NCI-H1048 (cell line): ENCODE measurements at regions not wholly inside any gene's neighbourhood (a gene's known extent, or its start where the extent isn't known, plus 50 kb on each side); places are given as distances from the start of the nearest gene placed in this dataset.

Experiments used
- DNase-seq: peaks from one replicate; lab custom pipeline; 2025; lab: John Stamatoyannopoulos, UW

DNA sequence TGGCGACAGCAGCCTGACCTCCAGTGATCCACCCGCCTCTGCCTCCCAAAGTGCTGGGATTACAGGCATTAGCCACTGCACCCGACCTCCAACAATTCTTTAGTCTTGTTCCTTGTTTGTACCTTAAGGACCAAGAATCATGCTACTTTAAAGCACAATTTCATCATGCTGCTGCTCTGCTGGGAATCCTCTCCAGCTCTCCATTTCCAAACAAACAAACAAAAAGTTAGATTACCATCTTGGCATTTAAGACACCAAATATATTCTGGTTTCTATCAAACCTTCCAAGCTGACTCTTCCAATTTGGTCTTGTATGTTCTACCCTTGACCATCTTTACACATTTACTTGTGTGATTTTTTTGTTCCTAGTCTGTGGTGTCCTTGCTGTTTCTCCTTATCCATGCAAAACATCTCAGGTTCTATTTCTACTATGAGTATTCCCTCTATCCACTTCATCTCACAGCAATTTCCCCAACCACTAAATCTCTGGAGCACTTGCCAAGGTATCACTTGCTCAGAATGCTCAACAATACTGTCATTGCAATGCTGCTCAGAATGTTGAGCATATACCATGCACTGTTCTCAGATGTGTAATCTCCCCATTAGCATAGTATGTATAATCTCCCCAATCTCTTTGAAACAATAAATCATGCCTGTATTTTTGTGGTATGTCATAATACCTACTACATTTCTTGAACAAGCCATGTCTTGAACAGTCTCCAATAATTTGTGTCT, 73.2 kb upstream of the GALNT5 start:
- no peak for DNase-seq

DNA sequence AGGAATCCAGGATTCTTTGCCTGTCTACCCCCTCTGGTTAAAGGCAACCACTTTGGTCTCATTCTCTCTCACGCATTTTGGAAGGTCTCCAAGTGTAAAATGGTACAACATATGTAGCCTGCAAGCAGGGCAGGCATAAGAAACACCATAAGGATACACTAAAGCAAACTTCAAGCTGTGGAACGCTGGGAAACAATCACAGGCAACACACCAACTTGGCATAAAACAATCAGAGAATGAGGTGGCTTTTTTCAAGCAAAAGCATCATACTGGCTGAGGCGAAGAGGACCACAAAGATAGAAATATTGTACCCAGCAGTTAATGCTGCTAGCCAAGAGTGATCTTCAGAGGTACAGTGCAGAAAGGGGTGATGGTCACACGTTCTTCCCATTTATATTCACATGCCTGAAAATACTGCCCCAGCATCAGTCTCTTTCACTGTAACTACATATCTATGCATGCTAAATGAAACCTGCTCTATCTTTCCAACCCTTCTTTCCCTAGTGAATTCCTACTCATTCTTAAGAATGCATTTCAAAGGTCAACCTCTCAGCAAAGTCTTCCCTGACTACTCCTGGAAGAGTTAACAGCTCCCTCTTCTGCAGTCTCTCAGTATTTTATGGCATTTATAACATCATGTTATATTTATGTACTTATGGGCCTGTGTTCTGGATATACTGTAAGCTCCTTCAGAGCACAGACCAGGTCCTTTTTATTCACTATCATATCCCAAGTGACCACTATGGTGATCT, 71.9 kb upstream of the GALNT5 start:
- DNase-seq = no peak

DNA sequence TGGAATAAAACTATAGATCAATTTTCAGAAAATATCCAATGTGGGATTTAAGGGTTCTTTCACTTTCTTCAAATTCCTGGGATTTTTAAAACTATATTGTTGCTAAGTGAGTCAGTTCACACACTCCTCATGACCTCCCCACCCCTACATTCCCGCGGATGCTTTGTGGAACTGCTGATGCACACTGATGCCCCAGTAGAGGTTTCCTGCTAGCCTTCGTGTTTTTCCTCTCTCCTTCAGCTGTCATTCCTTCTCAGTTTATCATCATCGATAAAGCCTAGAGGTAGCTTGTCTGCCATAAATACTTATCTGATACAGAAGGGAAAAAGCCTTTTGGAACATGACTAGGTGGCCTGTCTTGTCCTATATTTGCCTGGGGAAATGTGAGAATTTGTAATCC, 67.4 kb upstream of the GALNT5 start:
- no peak for DNase-seq

DNA sequence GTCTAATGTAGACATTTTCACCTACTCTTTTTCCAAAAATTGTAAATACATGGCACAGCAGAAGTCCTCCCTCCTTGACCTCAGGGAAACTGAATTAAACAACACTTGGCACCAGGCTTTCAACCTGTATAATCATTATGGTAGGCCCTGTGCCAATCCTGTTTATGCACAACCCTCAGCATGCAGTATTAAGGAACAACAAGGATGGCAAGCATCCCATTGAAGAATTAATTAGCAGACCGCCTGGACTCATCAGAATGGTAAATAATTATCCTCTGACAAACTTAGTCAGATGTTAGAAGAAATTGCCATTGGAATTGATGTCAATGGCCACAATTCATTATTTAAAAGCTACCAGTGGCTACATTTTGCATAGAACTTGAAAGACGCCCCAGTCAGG, 66.3 kb upstream of the GALNT5 start:
- no peak for DNase-seq

DNA sequence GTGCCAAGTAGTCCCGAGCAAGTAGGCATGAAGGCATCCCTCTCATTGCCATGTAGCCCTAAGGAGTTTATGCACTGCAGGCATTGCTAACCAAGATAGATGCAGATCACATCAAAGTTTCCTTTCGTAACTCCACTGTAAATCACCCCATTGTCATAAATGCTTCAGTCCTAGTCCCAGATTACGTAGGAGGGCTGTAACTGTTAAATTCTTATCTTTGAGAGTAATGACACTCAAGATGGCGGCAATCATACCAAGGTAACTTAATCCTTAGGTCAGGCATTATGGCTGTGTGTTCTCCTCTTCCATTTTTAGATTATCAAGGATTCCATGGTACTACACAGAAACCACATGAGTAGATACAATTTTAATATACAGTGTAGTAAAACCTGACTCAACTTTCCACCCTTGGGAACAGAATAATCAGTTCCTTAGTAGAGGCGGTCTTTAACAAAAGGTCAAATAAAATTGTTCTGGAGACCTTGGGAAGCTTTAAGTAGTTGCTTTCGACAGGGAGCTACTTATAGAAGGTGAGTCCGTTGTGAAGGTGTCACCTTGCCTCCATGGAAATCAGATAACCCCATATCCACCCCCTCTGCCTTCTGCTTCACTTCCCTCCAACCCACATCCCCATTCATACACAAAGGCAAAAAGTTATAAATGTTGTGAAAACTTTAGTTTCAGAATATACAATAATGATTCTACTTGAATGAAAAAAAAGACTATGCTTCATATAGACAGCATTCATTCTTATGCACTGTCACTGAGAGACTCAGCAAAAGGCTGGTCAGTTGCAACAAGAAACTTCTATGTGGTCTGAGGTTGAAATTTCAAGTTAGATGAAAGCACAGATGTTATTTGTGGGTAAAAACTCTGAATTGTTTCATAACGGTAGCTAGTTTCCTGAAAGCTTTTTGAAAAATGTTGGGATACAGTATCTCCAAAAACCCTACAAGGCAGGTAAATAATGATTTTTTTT, 64.8 kb upstream of the GALNT5 start:
- no peak for DNase-seq

DNA sequence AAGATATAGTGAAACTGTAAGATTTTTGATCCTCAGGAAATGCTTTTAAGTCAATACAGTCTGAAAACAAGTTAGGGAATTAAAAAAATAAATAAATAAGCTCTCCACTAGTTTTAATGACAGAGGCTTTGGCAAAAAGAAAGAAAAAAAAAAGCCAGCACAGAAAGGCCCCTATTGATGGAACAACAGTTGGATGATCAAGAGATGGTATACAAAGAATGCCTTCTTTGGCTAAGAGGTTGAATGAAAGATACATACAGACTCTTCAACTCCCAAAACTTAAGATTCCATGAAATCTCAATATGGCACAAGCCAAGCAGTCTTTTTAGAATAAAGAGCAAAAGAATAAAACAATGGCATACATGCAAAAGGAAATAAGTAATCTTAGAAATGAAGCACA, 64.0 kb upstream of the GALNT5 start:
- no peak for DNase-seq

DNA sequence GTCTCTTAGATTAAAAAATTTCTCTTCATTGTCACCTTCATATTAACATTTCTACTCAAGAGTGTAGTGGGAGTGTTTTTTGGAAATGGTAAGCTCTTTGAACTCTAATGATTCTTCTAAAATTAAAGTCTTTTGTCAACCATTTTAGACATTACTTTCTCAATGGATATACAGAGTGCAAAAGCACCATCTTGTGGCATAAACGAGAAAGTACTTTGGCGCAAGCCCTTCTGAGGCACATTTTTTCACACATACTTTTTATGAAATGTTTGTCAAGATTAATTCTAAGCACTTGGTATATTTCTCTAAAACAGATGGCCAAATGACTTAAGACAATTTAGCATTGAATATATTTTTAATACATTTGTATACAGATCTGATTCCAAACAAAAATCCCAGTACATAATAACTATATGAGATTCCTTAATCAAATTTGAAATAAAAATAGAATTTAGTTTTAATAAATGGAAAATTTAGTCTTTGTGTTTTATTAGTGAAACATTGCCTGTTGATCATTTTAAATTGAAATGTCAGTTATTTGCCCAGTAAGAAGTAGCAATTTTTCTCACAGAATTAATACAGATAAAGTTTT, 63.3 kb upstream of the GALNT5 start:
- no peak for DNase-seq

DNA sequence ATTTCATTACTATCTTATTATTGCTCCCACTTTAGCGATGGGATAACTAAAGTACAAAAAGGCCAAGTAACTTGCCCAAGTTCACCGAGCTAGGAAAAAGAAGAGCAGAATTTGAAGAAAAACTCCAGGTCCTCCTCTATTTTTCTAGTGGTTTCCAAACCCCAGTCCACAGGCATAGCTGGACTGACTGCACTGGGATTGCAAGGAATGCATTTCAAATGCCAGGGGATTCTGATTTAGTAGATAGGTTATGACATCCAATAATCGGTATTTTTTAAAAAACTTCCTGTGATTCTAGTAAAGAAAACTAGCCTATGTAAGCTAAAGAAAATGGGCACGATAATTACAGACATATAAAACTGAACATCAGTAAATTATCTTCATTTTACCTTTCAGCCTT, 62.7 kb upstream of the GALNT5 start:
- no peak for DNase-seq

DNA sequence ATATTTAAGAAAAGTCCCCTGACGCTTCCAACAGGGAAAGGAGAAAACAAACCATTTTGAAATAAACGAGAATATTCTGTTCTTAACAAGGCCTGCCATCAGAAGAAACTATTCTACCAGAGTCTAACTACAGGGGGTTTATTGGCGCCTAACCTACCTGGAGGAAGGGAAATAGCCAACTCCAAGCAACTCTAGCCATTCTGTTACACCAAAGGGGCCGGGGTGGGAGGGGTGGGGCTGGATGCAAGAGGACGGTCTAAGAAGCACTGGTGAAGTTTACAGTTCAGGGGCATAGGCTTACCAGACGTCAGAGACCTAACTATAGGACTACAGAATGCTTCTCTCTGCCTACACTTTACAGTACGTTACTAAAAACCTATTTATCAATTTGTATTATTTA, 60.5 kb upstream of the GALNT5 start:
- DNase-seq = no peak

DNA sequence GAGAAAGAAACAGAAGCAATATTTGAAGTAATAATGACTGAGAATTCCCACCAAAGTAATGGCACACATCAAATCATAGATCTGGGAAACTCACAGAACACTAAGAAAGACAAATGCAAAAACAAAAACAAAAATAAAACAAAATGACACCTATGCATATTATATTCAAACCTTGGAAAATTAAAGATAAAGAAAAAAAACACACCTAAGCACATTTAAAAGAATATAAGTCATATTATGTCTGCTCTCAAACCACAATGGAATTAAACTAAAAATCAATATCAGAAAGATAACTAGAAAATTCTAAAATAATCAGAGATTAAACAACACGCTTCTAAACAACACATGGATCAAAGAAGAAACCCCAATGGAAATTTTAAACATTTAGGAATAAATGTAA, 59.7 kb upstream of the GALNT5 start:
- no peak for DNase-seq

DNA sequence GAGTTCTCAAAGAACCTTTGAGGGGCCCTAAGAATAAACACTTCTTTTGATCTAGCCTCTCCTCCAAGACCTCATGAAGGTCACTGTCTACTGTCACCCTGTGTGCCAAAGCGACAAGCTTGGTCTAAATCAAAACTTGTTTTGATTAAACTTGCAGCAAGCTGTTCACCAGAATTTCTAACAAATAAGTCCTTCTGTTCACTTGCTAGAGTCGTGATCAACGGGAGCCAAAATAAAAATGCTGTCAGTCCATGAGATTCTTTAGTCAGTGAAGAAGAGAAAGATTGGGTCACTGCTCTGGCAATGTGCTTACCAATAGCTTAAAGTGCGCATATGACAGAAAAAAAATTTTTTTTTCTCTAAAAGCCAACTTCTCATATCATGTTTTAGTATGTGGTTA, 53.9 kb upstream of the GALNT5 start:
- DNase-seq = no peak

DNA sequence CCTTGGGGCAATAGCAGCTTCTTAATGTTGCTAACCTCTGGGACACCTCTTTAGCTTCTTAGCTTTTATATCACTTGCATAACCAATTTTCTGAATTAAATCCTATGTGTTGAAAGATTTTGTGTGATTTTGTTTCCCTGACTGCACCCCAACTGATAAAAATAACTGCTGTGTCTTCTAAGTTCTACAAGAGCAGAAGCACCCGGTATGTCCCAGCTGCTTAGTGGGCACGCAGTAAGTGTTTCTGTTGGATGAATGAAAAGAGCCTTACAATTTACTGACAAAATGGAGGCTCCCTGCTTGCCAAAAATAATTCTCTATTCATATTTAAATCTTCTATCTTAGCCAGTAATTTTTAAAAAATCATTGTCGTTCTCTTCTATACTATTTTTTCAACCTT, 53.1 kb upstream of the GALNT5 start:
- DNase-seq = no peak

DNA sequence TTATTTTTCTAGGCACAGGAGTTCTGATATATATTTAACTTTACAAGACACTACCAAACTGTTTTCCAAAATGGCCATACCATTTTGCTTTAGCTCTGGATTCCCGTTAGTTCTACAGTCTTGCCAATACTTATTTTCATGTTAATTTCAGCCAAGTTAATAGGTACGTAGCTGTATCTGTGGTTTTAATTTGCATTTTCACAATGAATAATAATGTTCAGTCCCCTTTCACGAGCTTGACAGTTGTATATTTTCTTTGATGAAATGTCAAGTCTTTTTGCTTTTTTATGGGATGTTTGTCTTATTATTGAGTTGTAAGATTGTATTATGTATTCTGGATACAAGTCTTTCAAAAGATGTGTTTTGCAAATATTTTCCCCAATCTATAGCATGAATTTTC, 50.6 kb upstream of the GALNT5 start:
- no peak for DNase-seq
